K562 (cell line): ENCODE measurements at regions not wholly inside any gene's neighbourhood (a gene's known extent, or its start where the extent isn't known, plus 50 kb on each side); places are given as distances from the start of the nearest gene placed in this dataset.

Experiments
- ATAC-seq: fragments of 200-7000 bp; cut with Tn5 transposase; 3 replicates; pipeline ENCODE4 v1.9.1; 2020; ENCODE audit warnings: moderate library complexity
- BruUV-seq: library from RNA; stranded (reverse); fragments of 400-500 nt; replicated peaks from 2 replicates; lab custom pipeline; 2021; lab: Mats Ljungman, UMichigan
- CTCF ChIA-PET: fragments of 300-600 bp; formaldehyde crosslinking; extraction: SDS; loops from one replicate; lab custom pipeline; 2021; ENCODE audit warnings: low intra/inter-chr PET ratio; lab: Yijun Ruan, JAX
- POLR2A ChIA-PET: fragments of 300-600, 350-650 bp; sonication (Branson Sonifier 250); formaldehyde crosslinking; extraction: SDS; loops from one replicate; lab custom pipeline; 2021; ENCODE audit warnings: antibody characterized with exemption, inconsistent platforms; lab: Yijun Ruan, JAX
- DNase-seq, 4 experiments: peaks; one replicate each; pipeline versions ENCODE4 v3.0.0 to v3.0.0-alpha.2; 2011 to 2018; ENCODE audit warnings: low spot score in 3 of 4, mixed read lengths in 3 of 4; ENCODE audit errors: extremely low read depth in 1 of 4
- FAIRE-seq: peaks from 2 replicates; lab custom pipeline; 2011; peaks lifted over from hg19 to GRCh38; lab: Jason Lieb, UNC
- H2AFZ ChIP-seq: 2 replicates; pipeline ENCODE4 v1.6.0; 2011; ENCODE audit warnings: low read depth, low read length, control low read depth, inconsistent platforms
- H3K27ac ChIP-seq: fragments of 200-600 bp; 3 replicates; pipeline ENCODE4 v1.8.0; 2011; ENCODE audit warnings: low read depth, mild to moderate bottlenecking, control low read depth, inconsistent platforms, low read length, moderate library complexity, mixed read lengths; ENCODE audit errors: extremely low read depth
- H3K27me3 ChIP-seq, 2 experiments: fragments of 300-600 bp in 1 of 2; 2 replicates in 1 of 2; 3 replicates in 1 of 2; pipeline versions ENCODE4 v1.6.0 to v1.8.0; 2011; ENCODE audit warnings: inconsistent platforms in 2 of 2, low read length in 2 of 2, mild to moderate bottlenecking in 1 of 2, mixed read lengths in 1 of 2, moderate library complexity in 1 of 2; ENCODE audit not compliant: control insufficient read depth in 2 of 2, insufficient read depth in 2 of 2
- H3K36me3 ChIP-seq: fragments of 300-600 bp; 3 replicates; pipeline ENCODE4 v1.8.0; 2011; ENCODE audit warnings: mild to moderate bottlenecking, low read length, inconsistent platforms; ENCODE audit not compliant: control insufficient read depth, insufficient read depth
- H3K4me1 ChIP-seq, 2 experiments: fragments of 200-600 bp in 1 of 2; replicated peaks in 1 of 2; 2 replicates in 1 of 2; 3 replicates in 1 of 2; pipeline versions ENCODE4 v1.5.1 to v1.8.0; 2011; ENCODE audit warnings: inconsistent platforms in 2 of 2, low read length in 2 of 2, mild to moderate bottlenecking in 1 of 2, mixed read lengths in 1 of 2, moderate library complexity in 1 of 2; ENCODE audit not compliant: control insufficient read depth in 2 of 2, insufficient read depth in 2 of 2
- H3K4me2 ChIP-seq: 2 replicates; pipeline ENCODE4 v1.6.1; 2011; ENCODE audit warnings: low read length, control low read depth, inconsistent platforms, mixed read lengths; ENCODE audit not compliant: insufficient read depth
- H3K4me3 ChIP-seq: fragments of 200-600 bp; sonication (generic), shearing (Covaris generic); 2 replicates; pipeline ENCODE4 v1.5.1; 2016; ENCODE audit warnings: control low read depth, inconsistent platforms
- H3K79me2 ChIP-seq: fragments of 200-600 bp; 3 replicates; pipeline ENCODE4 v1.8.0; 2011; ENCODE audit warnings: low read length, inconsistent platforms; ENCODE audit not compliant: control insufficient read depth, insufficient read depth
- H3K9ac ChIP-seq, 2 experiments: 2 replicates each; pipeline versions ENCODE4 v1.6.0 to v1.6.1; 2011; ENCODE audit warnings: low read depth in 2 of 2, low read length in 2 of 2, control low read depth in 1 of 2, inconsistent platforms in 1 of 2, mild to moderate bottlenecking in 1 of 2, mixed read lengths in 1 of 2; ENCODE audit not compliant: insufficient read depth in 1 of 2
- H3K9me1 ChIP-seq: one replicate; pipeline ENCODE4 v1.6.0; 2011; ENCODE audit warnings: inconsistent platforms, mild to moderate bottlenecking, low read length, moderate library complexity; ENCODE audit not compliant: control insufficient read depth, insufficient read depth
- H3K9me3 ChIP-seq: replicated peaks from 2 replicates; pipeline ENCODE4 v1.5.1; 2011; ENCODE audit warnings: low read depth, low read length, inconsistent platforms; ENCODE audit not compliant: control insufficient read depth, insufficient read depth
- H4K20me1 ChIP-seq: replicated peaks from 2 replicates; pipeline ENCODE4 v1.6.1; 2011; ENCODE audit warnings: low read length, inconsistent platforms, mixed read lengths; ENCODE audit not compliant: control insufficient read depth, insufficient read depth
- BRCA1 ChIP-seq, 2 experiments: fragments of 450-650 bp in 1 of 2; sonication (generic) in 1 of 2; formaldehyde crosslinking in 1 of 2; IDR thresholded peaks; 2 replicates each; pipeline versions ENCODE4 v1.5.0 to v1.6.1; 2017 to 2020; ENCODE audit warnings: mild to moderate bottlenecking in 1 of 2, missing genetic modification reagents in 1 of 2
- BRD9 ChIP-seq: fragments of 450-650 bp; IDR thresholded peaks from 2 replicates; pipeline ENCODE4 v1.6.1; 2018; ENCODE audit warnings: low read depth; ENCODE audit not compliant: partially characterized antibody
- FOXP1 ChIP-seq: sonication (generic); formaldehyde crosslinking; IDR thresholded peaks from 2 replicates; pipeline ENCODE4 v1.8.0; 2022; ENCODE audit warnings: mild to moderate bottlenecking, missing genetic modification reagents
- KDM1A ChIP-seq, 2 experiments: fragments of 450-650 bp; IDR thresholded peaks; 2 replicates each; pipeline ENCODE4 v1.6.1; 2016; ENCODE audit warnings: mild to moderate bottlenecking in 2 of 2
- KHSRP ChIP-seq: fragments of 450-650 bp; IDR thresholded peaks from 2 replicates; pipeline ENCODE4 v1.6.1; 2017
- MCM5 ChIP-seq: fragments of 450-650 bp; IDR thresholded peaks from 2 replicates; pipeline ENCODE4 v1.6.1; 2016; ENCODE audit warnings: low read depth
- PHB2 ChIP-seq: fragments of 450-650 bp; IDR thresholded peaks from 2 replicates; pipeline ENCODE4 v1.6.1; 2017; ENCODE audit warnings: low read depth
- SIN3A ChIP-seq, 2 experiments: fragments of 150-350 bp in 1 of 2; IDR thresholded peaks; 2 replicates each; pipeline ENCODE4 v1.6.1; 2011 to 2016; ENCODE audit warnings: borderline replicate concordance in 2 of 2, low read depth in 2 of 2, low read length in 2 of 2, mild to moderate bottlenecking in 2 of 2, moderate library complexity in 2 of 2; ENCODE audit not compliant: control insufficient read depth in 1 of 2
- ZKSCAN8 ChIP-seq: fragments of 200-800 bp; sonication (Bioruptor generic); IDR thresholded peaks from 2 replicates; pipeline ENCODE4 v1.6.1; 2016; ENCODE audit warnings: missing genetic modification characterization, missing compliant biosample characterization
- ZNF347 ChIP-seq: fragments of 450-650 bp; formaldehyde crosslinking; IDR thresholded peaks from 2 replicates; pipeline ENCODE4 v1.4.0; 2020; ENCODE audit warnings: low read depth, mild to moderate bottlenecking, moderate library complexity
- ZNF41 ChIP-seq: fragments of 250-450 bp; sonication (Bioruptor Pico); conservative IDR thresholded peaks from 2 replicates; pipeline ENCODE4 v1.4.0; 2020; ENCODE audit warnings: mild to moderate bottlenecking
- ZNF583 ChIP-seq: fragments of 250-450 bp; sonication (Bioruptor Pico); IDR thresholded peaks from 2 replicates; pipeline ENCODE4 v1.4.0; 2020
- WGBS: fragments of 100-300 bp; shearing (Covaris generic); methylation state at CpG from one replicate; pipeline ENCODE4 v1.1.6; 2016; ENCODE audit warnings: low coverage, mixed read lengths; ENCODE audit not compliant: insufficient coverage; ENCODE audit errors: missing lambda C conversion rate; 5-methylcytosine and 5-hydroxymethylcytosine counted together
- in situ Hi-C: fragments of 300-500 bp; cut with MboI; formaldehyde crosslinking; loops from 4 replicates; pipeline ENCODE4 v1.15.0; 2018; ENCODE audit warnings: inconsistent platforms, mixed read lengths
- intact Hi-C: fragments of 100-400 bp; cut with micrococcal nuclease; formaldehyde crosslinking; loops from 2 replicates; pipeline ENCODE4 v1.14.2; 2022
- TF ChIP-seq, protein P1 (sequence below): fragments of 450-650 bp; IDR thresholded peaks from 2 replicates; pipeline ENCODE4 v1.6.1; 2017; ENCODE audit warnings: antibody characterized with exemption, mild to moderate bottlenecking
- TF ChIP-seq, protein P2 (sequence below): fragments of 250-450 bp; sonication (Bioruptor Pico); IDR thresholded peaks from 2 replicates; pipeline ENCODE4 v1.5.0; 2021
- TF ChIP-seq, protein P3 (sequence below): fragments of 200-800 bp; sonication (Bioruptor generic); IDR thresholded peaks from 2 replicates; pipeline ENCODE4 v1.6.1; 2017; ENCODE audit warnings: missing genetic modification characterization, missing compliant biosample characterization

DNA sequence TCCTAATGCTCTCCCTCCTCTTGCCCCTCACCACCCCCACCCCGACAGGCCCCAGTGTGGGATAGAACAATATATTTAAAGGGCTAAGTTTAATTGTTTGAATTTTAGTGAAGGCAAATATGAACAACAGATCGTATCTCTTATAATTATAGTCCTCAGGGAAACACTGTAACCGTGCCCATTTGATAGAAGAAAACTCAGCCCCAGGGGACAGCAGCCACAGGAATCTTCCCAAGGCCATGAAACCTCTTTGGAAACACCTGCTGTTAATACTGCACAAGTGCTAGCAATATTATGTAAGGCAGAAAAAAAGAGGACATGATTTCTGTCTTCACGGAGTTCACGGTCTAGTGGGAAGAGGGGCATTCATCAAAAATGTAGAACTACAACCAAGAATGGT, 142.2 kb downstream of the URB2 start:
- Histone ChIP-seq H3K9ac (no peak overlapping the region), H3K79me2 (no peaks in the 10 kb centered on the region), H3K27me3 (peaks cover 19 to 28% of the 10 kb centered on the region in 2 experiments), H3K9me1 (no peaks in the 10 kb centered on the region), H3K36me3 (no peaks in the 10 kb centered on the region), H3K4me2 (no peak overlapping the region), H3K9me3 (no peaks in the 10 kb centered on the region), H3K4me1 (no peaks in the 10 kb centered on the region), H3K27ac (no peak overlapping the region), H2AFZ (no peak overlapping the region), H4K20me1 (no peaks in the 10 kb centered on the region), H3K4me3 (no peak overlapping the region)
- ChIA-PET POLR2A (interaction anchor here (1.2 kb wide), 1 partner anchor 10 kb away, joined by 3 read pairs; no protein-coding TSS in a partner anchor), CTCF (no interaction called here)
- FAIRE-seq (no peak), ATAC-seq (no peak), DNase-seq (no peak)
- no TSS peak for BruUV-seq
- in situ Hi-C loops (no loop called here), intact Hi-C loops (no loop called here)
- 1% methylated on average over 5 of the region's 5 CpGs for WGBS
- TF ChIP-seq ZKSCAN8 (CRISPR knock-in tag) (no peak), FOXP1 (no peak), KDM1A (IDR thresholded peaks at IDR 0.05) (no peak), BRCA1 (IDR thresholded peaks at IDR 0.05) (no peak), BRCA1 (CRISPR knock-in tag; IDR thresholded peaks at IDR 0.05) (no peak), ZNF347 (CRISPR knock-in tag) (no peak), KHSRP (no peak), PHB2 (no peak), ZNF583 (no peak), MCM5 (no peak), SIN3A (IDR thresholded peaks at IDR 0.05; ENCODE audit: borderline replicate concordance in 2 of 2, control insufficient read depth in 1 of 2, low read depth in 2 of 2, low read length in 2 of 2) (no peak), ZNF41 (no peak), BRD9 (no peak)
- TF ChIP-seq, protein P1, sequence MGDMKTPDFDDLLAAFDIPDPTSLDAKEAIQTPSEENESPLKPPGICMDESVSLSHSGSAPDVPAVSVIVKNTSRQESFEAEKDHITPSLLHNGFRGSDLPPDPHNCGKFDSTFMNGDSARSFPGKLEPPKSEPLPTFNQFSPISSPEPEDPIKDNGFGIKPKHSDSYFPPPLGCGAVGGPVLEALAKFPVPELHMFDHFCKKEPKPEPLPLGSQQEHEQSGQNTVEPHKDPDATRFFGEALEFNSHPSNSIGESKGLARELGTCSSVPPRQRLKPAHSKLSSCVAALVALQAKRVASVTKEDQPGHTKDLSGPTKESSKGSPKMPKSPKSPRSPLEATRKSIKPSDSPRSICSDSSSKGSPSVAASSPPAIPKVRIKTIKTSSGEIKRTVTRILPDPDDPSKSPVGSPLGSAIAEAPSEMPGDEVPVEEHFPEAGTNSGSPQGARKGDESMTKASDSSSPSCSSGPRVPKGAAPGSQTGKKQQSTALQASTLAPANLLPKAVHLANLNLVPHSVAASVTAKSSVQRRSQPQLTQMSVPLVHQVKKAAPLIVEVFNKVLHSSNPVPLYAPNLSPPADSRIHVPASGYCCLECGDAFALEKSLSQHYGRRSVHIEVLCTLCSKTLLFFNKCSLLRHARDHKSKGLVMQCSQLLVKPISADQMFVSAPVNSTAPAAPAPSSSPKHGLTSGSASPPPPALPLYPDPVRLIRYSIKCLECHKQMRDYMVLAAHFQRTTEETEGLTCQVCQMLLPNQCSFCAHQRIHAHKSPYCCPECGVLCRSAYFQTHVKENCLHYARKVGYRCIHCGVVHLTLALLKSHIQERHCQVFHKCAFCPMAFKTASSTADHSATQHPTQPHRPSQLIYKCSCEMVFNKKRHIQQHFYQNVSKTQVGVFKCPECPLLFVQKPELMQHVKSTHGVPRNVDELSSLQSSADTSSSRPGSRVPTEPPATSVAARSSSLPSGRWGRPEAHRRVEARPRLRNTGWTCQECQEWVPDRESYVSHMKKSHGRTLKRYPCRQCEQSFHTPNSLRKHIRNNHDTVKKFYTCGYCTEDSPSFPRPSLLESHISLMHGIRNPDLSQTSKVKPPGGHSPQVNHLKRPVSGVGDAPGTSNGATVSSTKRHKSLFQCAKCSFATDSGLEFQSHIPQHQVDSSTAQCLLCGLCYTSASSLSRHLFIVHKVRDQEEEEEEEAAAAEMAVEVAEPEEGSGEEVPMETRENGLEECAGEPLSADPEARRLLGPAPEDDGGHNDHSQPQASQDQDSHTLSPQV = no peak
- TF ChIP-seq, protein P2, sequence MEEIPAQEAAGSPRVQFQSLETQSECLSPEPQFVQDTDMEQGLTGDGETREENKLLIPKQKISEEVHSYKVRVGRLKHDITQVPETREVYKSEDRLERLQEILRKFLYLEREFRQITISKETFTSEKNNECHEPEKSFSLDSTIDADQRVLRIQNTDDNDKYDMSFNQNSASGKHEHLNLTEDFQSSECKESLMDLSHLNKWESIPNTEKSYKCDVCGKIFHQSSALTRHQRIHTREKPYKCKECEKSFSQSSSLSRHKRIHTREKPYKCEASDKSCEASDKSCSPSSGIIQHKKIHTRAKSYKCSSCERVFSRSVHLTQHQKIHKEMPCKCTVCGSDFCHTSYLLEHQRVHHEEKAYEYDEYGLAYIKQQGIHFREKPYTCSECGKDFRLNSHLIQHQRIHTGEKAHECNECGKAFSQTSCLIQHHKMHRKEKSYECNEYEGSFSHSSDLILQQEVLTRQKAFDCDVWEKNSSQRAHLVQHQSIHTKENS (CRISPR knock-in tag) = no peak
- TF ChIP-seq, protein P3, sequence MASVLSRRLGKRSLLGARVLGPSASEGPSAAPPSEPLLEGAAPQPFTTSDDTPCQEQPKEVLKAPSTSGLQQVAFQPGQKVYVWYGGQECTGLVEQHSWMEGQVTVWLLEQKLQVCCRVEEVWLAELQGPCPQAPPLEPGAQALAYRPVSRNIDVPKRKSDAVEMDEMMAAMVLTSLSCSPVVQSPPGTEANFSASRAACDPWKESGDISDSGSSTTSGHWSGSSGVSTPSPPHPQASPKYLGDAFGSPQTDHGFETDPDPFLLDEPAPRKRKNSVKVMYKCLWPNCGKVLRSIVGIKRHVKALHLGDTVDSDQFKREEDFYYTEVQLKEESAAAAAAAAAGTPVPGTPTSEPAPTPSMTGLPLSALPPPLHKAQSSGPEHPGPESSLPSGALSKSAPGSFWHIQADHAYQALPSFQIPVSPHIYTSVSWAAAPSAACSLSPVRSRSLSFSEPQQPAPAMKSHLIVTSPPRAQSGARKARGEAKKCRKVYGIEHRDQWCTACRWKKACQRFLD (CRISPR knock-in tag) = no peak
